ENCODE measurements at regions not wholly inside any gene's neighbourhood (a gene's known extent, or its start where the extent isn't known, plus 50 kb on each side); places are given as distances from the start of the nearest gene placed in this dataset.

DNA sequence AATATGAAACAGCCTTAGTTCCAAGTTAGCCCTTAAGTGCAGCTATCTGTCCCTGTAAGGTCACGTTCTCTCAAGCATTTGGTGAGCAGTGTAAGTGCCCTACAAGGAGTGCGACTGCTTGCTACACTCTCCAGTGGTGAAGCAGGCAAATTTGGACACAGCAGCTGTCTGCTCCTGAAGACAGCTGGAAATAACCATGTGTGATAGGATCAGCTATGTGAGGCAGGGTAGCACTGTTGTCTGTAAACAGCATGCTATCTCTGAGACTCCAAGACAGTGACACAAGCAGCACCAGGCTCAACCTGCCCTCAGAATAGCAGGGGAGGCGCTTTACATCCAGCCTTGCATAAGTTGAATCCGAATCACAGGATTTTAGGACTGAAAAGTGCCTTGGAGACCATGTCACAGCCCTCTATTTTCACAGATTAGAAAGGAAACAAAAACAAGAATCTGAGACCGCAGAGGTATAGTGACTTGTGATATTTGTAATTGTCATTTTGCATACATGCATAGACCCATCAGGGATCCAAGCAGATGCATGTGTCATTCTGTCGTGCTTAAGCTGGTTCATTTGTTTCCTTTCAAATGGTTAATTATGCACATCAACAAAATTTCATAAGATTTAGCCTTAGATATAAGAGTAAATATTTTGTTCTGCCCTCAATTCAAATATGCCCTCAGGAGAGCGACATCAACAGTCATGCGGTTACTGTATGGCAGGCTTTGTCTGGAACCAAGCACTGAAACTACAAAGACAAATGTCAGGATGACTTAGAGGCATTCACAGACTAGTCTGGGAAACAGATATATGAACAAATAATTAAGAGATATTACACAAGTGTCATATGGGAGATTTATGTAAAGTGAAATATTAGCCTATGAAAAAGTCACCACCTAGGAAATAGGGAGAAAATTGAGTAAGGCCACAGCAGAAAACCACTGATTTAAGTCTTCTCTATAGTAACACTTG, 134.9 kb upstream of the NRIP1 start:
- TF ChIP-seq, protein P1, sequence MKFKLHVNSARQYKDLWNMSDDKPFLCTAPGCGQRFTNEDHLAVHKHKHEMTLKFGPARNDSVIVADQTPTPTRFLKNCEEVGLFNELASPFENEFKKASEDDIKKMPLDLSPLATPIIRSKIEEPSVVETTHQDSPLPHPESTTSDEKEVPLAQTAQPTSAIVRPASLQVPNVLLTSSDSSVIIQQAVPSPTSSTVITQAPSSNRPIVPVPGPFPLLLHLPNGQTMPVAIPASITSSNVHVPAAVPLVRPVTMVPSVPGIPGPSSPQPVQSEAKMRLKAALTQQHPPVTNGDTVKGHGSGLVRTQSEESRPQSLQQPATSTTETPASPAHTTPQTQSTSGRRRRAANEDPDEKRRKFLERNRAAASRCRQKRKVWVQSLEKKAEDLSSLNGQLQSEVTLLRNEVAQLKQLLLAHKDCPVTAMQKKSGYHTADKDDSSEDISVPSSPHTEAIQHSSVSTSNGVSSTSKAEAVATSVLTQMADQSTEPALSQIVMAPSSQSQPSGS (IDR thresholded peaks at IDR 0.05; ENCODE audit: low read length) = no peak
- TF ChIP-seq, protein P2, sequence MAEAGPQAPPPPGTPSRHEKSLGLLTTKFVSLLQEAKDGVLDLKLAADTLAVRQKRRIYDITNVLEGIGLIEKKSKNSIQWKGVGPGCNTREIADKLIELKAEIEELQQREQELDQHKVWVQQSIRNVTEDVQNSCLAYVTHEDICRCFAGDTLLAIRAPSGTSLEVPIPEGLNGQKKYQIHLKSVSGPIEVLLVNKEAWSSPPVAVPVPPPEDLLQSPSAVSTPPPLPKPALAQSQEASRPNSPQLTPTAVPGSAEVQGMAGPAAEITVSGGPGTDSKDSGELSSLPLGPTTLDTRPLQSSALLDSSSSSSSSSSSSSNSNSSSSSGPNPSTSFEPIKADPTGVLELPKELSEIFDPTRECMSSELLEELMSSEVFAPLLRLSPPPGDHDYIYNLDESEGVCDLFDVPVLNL (IDR thresholded peaks at IDR 0.05; ENCODE audit: low read depth, low read length) = no peak
- no peak for TF ChIP-seq YY1 (IDR thresholded peaks at IDR 0.05; ENCODE audit: low read depth, low read length)
- no peak for TF ChIP-seq STAT3 (IDR thresholded peaks at IDR 0.05; ENCODE audit: low read depth, low read length)
- no peak for TF ChIP-seq POLR2AphosphoS5 (IDR thresholded peaks at IDR 0.05; ENCODE audit: low read length)
- TF ChIP-seq CTCF (IDR thresholded peaks at IDR 0.05 in 2 of 3, conservative IDR thresholded peaks at IDR 0.05 in 1 of 3; ENCODE audit: control insufficient read depth in 2 of 3, extremely low read depth in 1 of 3, insufficient read depth in 1 of 3, low read depth in 3 of 3, low read length in 3 of 3) = no peak
- TF ChIP-seq ZZZ3 (IDR thresholded peaks at IDR 0.05; ENCODE audit: control insufficient read depth, insufficient read length, low read depth) = no peak
- no peak for TF ChIP-seq TARDBP (IDR thresholded peaks at IDR 0.05; ENCODE audit: borderline replicate concordance)
- TF ChIP-seq JUND (IDR thresholded peaks at IDR 0.05; ENCODE audit: low read depth, low read length) = no peak
- no peak for TF ChIP-seq ATF3 (IDR thresholded peaks at IDR 0.05; ENCODE audit: borderline replicate concordance, extremely low read depth, low read depth, low read length)
